Astrocyte of the spinal cord (primary cell): ENCODE measurements at regions not wholly inside any gene's neighbourhood (a gene's known extent, or its start where the extent isn't known, plus 50 kb on each side); places are given as distances from the start of the nearest gene placed in this dataset.

Experiments used
- DNase-seq: peaks from one replicate; pipeline ENCODE4 v3.0.0; 2011; ENCODE audit warnings: low read depth, low spot score
- H3K4me3 ChIP-seq: 2 replicates; pipeline ENCODE4 v1.5.1; 2011; ENCODE audit warnings: low read depth, mild to moderate bottlenecking, low read length, moderate library complexity
- CTCF ChIP-seq: IDR thresholded peaks from 2 replicates; pipeline ENCODE4 v1.5.1; 2012; ENCODE audit warnings: low read depth, mild to moderate bottlenecking, low read length, inconsistent platforms
- in situ Hi-C: cut with HindIII; loops from 2 replicates; pipeline ENCODE4 v1.10.0; 2017; ENCODE audit warnings: low sequenced_read_pairs

- no peak for DNase-seq
Observed at GRCh38 chr16:85984947-85985451, 86.0 kb downstream of the IRF8 start.

GRCh38 chr16:85986931-85987749 is 88.2 kb downstream of the IRF8 start:
- TF ChIP-seq CTCF: peak; percentile 21
- DNase-seq: no peak
- in situ Hi-C loops: no loop called here
- H3K4me3 ChIP-seq: no peak overlapping the region

More at GRCh38 chr16:85984947-85985451, 86.0 kb downstream of the IRF8 start:
- no peak for TF ChIP-seq CTCF
- no peak overlapping the region for H3K4me3 ChIP-seq
- in situ Hi-C loops: no loop called here

GRCh38 chr16:85987750-85988078 is 88.8 kb downstream of the IRF8 start:
- DNase-seq: no peak
- no peak for TF ChIP-seq CTCF
- in situ Hi-C loops: no loop called here
- no peak overlapping the region for H3K4me3 ChIP-seq

GRCh38 chr16:85988306-85988705 is 89.3 kb downstream of the IRF8 start:
- no peak for DNase-seq
- no peak overlapping the region for H3K4me3 ChIP-seq
- no peak for TF ChIP-seq CTCF
- in situ Hi-C loops: no loop called here

GRCh38 chr16:85988723-85989313 is 89.9 kb downstream of the IRF8 start:
- no peak for DNase-seq
- in situ Hi-C loops: no loop called here
- TF ChIP-seq CTCF: no peak
- H3K4me3 ChIP-seq: no peak overlapping the region

GRCh38 chr16:85989376-85989775 is 90.4 kb downstream of the IRF8 start:
- no peak for DNase-seq
- in situ Hi-C loops: no loop called here

More at GRCh38 chr16:85989376-85989775, 90.4 kb downstream of the IRF8 start:
- no peak overlapping the region for H3K4me3 ChIP-seq
- TF ChIP-seq CTCF: no peak
